Globus pallidus (tissue), 1 donor: ENCODE measurements at regions not wholly inside any gene's neighbourhood (a gene's known extent, or its start where the extent isn't known, plus 50 kb on each side); places are given as distances from the start of the nearest gene placed in this dataset.

Experiments used
- DNase-seq: peaks from one replicate; pipeline ENCODE4 v3.0.0-alpha.2; 2015; ENCODE audit warnings: low spot score

- DNase-seq = no peak
Measured at GRCh38 chr16:50878536-50878935, 136.7 kb downstream of the CYLD start.

DNA sequence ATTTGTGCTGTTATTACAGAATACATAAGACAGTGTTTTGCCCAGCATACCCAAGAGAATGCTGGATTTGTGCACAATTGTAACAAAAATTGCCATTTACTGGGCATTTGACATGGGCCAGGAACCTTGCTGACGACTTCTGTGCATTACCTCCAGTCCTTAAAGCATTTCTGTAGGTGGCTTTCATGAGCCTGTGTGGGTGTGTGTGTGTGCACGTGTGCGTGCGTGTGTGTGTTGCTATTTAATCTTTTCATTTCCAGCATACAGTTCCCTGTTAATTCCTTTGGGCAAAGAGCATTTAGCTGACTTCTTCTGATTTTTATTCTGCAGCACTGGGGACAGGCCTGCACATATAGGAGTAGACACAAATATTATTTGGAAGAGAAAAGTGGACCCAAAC is 134.4 kb downstream of the CYLD start:
- no peak for DNase-seq

- no peak for DNase-seq
Measured at GRCh38 chr16:50868577-50868976, 126.7 kb downstream of the CYLD start.

- DNase-seq = no peak
Measured at GRCh38 chr16:50866806-50867205, 124.9 kb downstream of the CYLD start.

DNA sequence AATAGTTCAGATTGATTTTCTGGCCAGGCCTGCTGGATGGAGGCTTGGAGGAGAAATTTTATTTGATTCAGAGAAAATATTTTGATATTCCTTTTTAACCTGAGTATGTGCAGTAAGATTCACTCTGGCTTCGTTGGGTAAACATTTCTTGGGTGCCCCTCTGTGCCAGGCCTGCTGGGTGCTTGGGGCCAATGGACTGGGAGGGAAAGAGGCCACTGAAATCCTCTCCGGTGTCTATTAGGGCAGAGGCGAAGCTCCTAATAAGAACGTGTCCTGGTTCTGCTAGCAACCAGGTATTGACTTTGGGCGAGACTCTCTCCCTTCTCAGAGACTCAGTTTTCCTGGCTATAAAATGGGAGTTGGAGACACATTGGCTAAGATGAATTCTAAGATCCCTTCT is 122.5 kb downstream of the CYLD start:
- DNase-seq = no peak

DNA sequence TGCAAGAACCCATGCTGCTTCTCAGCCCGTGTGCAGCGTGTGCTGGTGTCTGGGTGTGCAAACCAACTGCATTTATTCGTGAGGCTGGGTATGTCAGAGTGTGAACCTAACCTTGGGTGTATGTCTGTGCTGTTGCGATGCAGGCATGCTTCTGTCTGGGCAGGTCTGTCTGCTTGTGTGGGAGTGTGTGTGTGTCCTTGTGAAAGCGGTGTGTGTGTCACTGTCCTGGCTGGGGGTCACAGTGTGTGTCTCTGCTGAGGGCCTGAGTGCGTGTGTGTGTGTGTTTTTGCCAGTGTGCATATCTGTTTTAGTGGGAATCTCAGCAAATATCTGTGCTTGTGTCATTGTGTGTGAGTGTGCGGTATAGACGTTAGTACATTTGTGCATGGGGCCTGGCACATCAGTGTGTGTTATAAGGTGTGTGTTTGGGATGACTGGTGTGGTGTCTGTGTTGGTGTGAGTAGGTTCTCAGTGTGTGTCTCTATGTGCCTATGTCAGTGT is 121.8 kb downstream of the CYLD start:
- DNase-seq = no peak

GRCh38 chr16:50862818-50863643 is 121.1 kb downstream of the CYLD start:
- DNase-seq = peak; percentile 81

- peak; percentile 53 for DNase-seq
Measured at GRCh38 chr16:50861970-50862411, 120.1 kb downstream of the CYLD start.

- no peak for DNase-seq
Measured at GRCh38 chr16:50861451-50861850, 119.6 kb downstream of the CYLD start.

GRCh38 chr16:50859628-50860360 is 117.9 kb downstream of the CYLD start:
- DNase-seq = no peak

- no peak for DNase-seq
Measured at GRCh38 chr16:50858877-50859627, 117.2 kb downstream of the CYLD start.

- no peak for DNase-seq
Measured at GRCh38 chr16:50858376-50858775, 116.5 kb downstream of the CYLD start.

DNA sequence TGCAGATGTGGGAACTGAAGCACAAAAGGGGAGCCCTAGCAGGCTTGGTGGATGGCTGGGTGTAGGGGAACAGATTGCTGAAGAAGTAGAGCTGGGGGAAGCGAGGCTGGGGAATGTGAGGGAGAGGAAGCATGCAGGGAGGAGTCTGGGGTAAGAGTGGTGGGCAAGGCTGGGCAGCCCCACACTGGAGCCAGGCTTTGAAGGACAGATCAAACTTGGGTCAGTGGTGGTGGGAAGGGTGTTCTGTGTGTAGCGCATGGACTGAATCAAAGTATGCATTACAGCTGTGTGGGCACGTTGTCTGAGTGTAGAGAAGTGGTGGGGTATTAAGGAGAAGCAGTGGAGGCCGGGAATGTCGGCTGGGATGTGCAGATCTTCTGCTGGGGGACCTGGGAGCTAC is 116.0 kb downstream of the CYLD start:
- no peak for DNase-seq

DNA sequence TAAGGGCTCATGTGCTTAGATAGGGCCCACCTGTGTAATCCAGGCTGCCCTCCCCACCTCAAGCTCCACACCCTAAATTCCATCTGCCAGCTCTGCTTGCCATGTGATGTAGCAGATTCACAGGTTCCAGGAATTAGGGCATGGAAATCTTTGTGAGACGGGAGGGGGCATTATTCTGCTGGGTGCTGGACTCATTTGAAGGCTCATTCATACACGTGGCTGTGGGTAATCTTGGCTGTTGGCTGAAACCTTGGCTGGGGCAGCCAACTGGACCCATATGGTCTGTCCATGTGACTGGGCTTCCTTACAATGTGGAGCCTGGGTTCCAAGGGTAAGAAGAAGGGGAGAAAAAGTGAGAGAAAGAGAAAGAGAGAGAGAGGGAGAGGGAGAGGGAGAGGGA is 115.1 kb downstream of the CYLD start:
- no peak for DNase-seq

GRCh38 chr16:50853329-50853728 is 111.4 kb downstream of the CYLD start:
- no peak for DNase-seq
